Activated CD8-positive, alpha-beta memory T cell treated with anti-CD3 and anti-CD28 coated beads, Interleukin-2, amount 50 U/mL, for 48 hours (primary cell): ENCODE measurements at regions not wholly inside any gene's neighbourhood (a gene's known extent, or its start where the extent isn't known, plus 50 kb on each side); places are given as distances from the start of the nearest gene placed in this dataset.
"Not testable (repeated sequence)": the region's sequence is repeated elsewhere in the genome, so short reads cannot be mapped to it uniquely, and the experiment has no call there.

Experiments used
- DNase-seq: peaks from one replicate; pipeline ENCODE4 v3.0.0-alpha.2; 2020

DNA sequence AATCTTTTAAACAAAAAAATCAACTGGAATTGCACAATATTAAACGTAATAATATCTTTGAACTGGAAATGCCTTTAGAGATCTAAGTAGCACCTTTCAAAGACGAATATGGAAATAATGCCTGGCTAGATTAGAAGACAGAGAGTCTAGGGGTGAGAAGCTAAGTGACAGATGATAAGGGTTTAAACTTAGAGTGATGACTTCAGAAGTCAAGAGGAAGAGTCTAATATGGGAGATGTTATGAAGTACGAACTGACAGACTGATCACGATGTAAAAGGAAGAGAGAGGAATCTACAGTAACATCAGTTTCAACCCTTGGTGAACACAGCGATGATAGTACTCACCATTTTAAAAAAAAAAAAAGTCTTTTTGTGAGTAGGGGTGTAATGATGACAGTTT is 57.9 kb downstream of the HINT1 start:
- no peak for DNase-seq

GRCh38 chr5:131104169-131104808 is 60.8 kb downstream of the HINT1 start:
- DNase-seq: no peak

DNA sequence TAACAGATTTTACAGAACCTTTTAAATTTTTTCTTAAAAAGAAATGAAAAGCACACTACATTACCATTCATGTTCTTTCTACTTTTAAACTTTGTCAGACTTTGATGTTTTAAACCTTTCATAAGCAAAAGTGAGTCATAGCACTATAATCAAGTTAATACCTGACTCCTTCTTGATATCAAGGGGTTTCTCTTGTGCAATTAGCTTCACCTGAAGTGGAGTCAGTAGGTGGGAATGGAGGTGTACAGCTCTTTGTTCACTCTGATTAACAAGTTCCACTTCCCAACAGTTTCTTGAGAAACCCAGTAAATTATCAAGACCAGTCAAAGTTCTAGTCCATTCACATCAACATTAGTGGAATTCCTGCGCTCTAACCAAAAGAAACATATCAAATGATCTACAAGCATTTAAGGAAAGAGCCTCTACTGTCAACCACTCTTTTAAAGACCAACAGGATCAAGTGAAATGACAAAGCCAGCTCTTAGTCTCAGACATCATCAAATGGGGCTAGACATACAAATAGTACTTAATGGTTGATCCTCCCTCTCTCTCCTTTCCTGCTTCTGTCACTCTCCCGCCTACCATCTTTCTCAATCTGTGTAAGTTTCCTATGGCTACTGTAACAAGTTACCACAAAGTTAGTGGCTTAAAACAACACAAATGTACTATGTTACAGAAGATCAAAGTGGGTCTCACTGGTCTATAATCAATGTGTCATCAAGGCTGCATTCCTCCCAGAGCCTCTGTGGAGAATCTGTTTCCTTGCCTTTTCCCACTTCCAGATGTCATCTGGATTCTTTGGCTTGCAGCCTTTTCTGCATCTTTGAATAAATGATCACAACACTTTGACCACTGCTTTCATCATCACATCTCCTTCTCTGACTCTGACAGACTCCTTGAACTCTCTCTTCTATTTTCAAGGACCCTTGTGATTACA is 68.0 kb downstream of the HINT1 start:
- DNase-seq: no peak

- DNase-seq: not testable (repeated sequence)
These were observed 69.5 kb downstream of the HINT1 start for GRCh38 chr5:131095561-131095960.

DNA sequence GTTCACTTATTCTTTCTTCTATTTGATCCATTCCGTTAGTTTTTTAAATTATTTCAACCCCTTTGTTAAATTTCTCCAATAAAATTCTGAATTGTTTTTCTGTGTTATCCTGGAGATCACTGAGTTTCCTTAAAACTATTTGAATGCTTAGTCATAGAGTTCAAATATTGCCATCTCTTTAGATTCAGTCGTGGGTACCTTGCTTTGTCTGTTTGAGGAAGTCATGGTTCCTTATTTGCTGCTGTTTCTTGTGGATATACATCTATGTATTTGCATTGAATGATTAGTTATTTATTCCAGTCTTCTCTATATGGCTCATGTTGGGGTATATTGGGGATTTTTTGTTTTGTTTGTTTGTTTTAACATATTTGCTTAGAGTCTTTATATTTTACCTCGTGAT is 80.6 kb downstream of the HINT1 start:
- no peak for DNase-seq

DNA sequence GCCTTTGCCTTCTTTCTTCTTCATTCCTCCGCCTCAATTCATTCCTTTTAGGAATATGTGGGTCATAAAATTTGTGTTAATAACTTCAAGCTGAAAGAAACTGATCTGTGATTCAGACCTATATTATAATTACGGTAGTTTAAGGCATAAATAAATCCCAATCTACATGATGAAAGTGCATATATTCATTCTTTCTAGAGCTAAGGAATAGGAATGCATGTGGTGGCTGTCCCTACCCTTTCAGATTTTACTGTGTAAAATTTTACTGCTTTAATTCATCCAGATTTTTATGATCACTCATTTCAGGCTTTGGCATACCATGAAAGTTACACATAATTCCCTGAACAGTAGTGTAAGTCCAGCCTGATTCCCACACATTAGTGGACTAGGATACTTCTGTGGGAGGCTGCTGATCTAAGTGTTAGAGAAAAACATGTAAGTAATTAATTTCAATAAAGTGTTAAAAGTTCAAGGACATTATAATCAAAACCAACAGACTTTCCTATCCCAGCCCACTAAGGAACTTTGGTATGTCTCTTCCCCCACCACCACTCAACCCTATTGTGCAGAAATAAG is 83.1 kb downstream of the HINT1 start:
- no peak for DNase-seq

DNA sequence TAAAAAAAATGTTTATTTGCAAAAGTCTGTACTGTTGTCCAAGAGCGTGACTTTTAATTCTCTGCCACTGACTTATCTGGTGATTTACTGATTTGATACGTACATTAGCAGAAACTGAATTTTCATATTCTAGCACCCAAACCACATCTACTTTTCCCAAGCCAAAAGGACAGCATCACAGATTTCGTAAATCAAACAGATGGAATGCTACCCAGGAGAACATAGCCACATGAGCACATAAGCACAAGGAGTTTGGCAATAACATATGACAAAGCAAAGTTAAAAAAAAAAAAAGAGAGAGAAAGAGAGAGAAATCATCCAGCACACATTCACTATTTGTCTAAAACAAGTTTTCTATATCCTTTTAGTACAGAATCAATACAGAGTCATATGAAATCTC is 83.7 kb downstream of the HINT1 start:
- DNase-seq: no peak

DNA sequence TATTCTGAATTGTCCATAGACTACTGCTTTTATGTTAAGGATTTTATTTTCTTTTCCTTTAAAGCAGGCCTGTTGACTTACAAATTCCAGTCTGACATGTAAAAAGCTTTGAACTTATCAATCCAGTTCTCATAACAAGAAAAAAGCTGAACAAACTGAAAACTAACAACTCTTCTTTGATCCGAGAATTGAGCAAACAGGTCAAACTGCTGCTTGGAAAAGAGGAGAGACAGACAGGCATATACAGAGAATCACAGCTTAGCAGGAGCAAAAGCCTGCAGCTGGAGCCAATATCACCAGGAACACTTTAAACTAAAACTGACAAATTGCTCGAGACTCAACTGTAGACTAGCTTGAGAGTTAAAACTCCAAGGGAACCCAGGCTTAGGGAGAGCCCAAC is 85.8 kb downstream of the HINT1 start:
- no peak for DNase-seq

GRCh38 chr5:131068893-131069643 is 96.0 kb downstream of the HINT1 start:
- no peak for DNase-seq

GRCh38 chr5:131068076-131068475 is 97.0 kb downstream of the HINT1 start:
- no peak for DNase-seq

DNA sequence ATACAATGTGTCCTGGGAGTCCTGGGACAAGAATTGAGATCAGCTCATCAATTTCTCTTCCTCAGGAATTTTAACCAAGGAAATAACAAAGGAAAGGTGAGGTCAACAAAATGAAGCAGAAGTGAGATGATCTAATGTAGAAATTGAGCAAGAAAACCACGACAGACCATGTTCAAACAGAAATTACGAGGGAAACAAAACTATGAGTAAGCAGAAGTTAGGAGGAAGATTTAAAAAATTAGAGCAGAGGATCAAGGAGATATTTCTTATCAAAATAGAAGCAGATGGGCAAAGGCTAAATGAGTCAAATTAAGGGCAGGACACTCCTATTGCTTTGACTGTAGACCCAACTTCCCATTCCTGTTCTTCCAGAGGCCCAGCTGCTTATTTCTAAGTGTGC is 97.4 kb downstream of the HINT1 start:
- no peak for DNase-seq

GRCh38 chr5:131064669-131065371 is 100.2 kb downstream of the HINT1 start:
- no peak for DNase-seq

DNA sequence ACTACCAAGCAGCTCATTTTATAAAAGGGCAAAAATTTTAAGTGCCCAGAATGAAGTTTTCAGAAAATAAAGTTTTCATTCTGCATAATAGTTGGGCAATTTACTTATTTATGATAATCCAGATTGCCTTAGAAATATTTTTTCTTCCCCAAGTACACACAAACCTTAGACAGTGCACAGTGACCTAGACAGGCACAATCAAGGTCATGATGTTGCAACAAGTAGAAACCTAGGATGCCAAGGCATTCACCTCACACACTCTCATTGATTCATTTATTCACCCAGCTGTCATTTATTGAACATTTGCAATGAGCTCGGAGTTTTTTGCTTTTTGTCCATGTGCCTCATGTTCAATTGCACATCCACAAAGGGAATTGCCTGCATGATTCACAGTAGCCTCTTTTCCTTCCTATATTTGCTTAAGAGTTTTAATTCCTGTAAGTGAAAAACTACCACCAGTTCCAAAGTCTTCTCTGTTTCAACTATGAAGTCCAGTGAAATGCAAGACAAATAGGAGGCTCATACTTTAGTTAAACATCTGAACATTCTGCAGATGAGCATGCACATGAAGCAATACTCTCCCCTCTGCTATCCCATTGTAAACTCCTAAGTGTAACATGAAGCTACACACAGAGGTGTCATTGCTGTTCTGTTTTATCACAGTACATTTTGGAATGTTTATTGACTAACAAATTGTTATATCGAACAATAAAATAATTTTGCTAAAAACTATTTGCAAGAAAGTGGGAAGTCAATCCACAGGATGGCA is 122.9 kb downstream of the HINT1 start:
- no peak for DNase-seq

DNA sequence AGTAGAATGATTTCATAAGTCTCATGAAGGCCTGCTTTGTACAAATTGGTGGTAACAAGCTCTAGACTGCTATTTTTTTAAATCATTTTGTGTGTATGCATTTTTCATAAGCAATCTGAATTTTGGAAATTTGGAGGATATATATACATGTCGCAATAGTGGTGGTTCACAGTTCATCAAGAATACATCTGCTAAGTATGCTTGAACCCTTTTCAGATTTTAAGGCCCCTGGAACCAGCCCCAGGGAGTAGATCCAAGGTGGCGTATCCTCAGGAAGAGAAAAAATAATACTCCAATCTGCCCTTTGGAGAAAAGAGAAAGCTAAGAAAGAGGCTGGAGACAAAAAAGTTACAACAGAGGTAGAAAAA is 141.6 kb downstream of the HINT1 start:
- DNase-seq: no peak

DNA sequence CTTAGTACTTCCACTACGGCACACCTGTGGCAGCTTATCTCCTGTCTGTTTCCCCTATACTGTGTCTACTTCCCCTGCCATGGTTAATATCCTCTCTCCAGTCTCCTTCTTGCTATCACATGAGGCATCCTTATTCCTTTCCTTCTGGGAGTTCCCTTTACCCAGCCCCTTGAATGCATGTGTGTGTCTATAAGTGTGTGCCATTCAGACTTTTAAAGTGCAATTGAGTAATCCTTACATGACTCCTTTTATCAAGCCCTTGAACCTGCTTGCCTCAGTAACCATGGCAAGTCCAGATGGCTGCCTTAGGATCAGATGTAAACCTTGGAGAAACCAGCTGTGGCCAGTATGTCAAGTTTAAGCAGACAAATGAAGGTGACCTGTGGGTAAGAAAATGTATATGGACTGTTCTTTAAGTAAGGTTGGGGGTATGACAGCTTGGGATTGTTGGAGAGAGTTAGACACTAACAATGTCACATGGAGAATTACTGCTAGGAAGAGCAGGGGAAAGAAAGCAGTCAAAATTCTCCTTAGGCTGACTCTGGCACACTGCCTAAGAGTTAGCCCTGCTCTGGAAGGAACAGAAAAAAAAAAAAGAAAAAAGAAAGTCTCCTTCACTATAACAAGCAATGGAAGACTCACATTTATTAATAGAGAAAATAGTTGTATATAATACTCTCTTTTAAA is 142.1 kb downstream of the HINT1 start:
- no peak for DNase-seq

DNA sequence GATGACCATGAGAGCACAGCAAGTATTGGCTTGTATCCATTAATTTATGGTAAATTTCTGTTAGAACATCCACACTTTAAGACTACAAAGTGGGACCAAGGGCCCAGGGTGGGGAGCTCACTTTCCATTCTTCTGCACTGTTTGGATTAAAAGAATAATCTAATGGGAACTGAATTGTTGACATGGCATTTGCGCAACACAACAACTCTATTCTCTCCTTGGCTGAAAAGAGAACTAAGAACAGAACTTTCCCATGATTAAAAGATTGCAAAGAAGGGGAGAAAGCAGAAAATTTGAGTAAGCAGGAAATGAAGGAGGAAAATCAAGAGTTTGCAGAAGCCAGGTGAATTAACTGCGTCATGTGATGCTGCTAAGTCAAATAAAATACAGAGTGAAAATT is 143.4 kb downstream of the HINT1 start:
- DNase-seq: no peak

- no peak for DNase-seq
These were observed 145.3 kb downstream of the HINT1 start for GRCh38 chr5:131019601-131020315.

GRCh38 chr5:131019111-131019510 is 145.9 kb downstream of the HINT1 start:
- DNase-seq: no peak

DNA sequence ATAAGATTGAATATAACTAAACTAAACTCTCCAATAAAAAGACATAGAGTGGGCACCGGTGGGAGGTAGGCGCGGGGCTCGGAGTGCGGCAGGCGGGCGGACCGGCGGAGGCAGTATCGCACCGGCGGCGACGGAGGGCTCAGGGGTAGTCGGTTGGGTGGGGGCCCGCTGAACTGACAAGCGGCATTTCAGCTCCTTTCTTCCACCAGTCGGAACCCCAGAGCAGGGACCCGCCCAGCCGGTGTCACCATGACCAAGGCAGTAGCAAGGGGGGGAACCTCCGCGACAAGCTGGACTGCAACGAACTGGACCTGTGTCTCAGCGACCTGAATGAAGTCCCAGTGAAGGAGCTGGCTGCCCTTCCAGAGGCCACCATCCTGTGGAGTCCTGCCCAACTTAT is 156.7 kb downstream of the HINT1 start:
- no peak for DNase-seq

- no peak for DNase-seq
These were observed 158.9 kb downstream of the HINT1 start for GRCh38 chr5:131005963-131006684.
